GM19035 (cell line): ENCODE measurements at regions not wholly inside any gene's neighbourhood (a gene's known extent, or its start where the extent isn't known, plus 50 kb on each side); places are given as distances from the start of the nearest gene placed in this dataset.
A peak's percentile ranks its signal among the peaks of the same experiment; 100 is the strongest.

Experiments used
- ATAC-seq: cut with Tn5 transposase; IDR thresholded peaks from one replicate; pipeline ENCODE4 v1.9.1; 2021; ENCODE audit not compliant: unreplicated experiment

DNA sequence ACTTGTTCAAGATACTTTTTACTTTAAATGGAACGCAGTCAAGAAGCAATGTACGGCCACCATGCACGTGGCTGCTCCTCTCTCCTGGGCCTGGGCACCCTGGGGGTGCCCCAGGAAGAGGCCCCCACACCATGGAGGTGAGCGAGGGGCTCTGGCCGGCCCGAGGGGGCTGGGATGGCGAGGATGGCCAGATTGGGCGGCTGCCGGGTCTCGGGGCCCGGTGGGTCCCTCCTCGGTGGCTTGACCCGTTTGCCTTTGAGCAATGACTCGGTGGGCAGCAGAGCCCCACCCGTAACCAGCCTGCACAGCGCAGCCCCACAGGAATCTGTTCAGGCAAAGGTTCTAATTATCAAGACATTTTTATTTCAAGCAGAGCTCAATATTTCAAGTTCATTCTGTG lies 167.4 kb downstream of the BRD1 start:
- ATAC-seq, result no peak

- no peak for ATAC-seq
These were observed 167.8 kb downstream of the BRD1 start for GRCh38 chr22:49659924-49660315.

GRCh38 chr22:49659281-49659923 lies 168.3 kb downstream of the BRD1 start:
- no peak for ATAC-seq

DNA sequence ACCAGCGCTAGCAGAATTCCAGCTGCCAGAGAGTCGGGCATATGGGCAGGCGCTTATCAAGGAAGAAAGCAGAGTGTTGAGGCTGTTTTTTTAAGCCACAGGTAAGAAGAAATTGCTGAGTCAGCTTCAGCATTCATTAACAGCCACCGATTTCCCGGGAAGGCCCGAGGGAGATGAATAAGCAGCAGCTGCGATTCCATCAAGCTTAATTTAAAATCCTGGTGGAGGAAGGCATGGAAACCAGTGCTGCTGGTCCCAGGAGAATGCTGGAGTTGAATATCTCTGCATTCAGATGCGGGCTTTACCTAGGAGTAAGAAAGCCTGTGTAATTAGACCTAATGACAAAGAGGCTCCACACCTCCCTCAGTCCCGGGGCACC lies 168.8 kb downstream of the BRD1 start:
- no peak for ATAC-seq

GRCh38 chr22:49657974-49658590 lies 169.6 kb downstream of the BRD1 start:
- ATAC-seq, result no peak

DNA sequence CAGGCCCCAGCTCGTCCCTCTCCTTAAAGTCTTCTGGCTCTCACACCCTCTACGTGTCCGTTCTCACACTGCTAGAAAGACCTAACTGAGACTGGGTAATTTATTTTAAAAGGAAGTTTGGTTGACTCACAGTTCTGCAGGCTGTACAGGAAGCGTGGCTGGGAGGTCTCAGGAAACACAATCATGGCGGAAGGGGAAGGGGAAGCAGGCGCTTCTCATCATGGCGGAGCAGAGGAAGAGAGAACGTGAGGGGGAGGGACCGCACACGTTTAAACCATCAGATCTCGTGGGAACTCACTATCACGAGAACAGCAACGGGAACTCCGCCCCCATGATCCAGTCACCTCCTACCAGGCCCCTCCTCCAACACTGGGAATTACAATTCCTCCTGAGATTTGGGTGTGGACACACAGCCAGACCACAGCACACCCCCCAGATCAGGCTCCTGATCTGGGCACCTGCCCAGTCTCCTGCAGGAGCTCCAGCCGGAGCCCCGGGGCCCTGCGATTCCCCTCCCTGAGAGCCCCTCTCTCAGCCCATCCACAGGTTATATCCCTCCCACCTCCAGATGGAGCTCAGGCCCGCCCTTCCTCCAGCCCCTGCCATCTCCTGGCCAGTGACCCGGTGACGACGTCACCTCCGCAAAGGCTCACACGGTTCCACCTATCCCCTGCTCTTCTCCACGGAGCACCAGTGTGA lies 170.2 kb downstream of the BRD1 start:
- ATAC-seq, result peak; percentile 67

GRCh38 chr22:49656883-49657274 lies 170.8 kb downstream of the BRD1 start:
- ATAC-seq, result peak; percentile 26

DNA sequence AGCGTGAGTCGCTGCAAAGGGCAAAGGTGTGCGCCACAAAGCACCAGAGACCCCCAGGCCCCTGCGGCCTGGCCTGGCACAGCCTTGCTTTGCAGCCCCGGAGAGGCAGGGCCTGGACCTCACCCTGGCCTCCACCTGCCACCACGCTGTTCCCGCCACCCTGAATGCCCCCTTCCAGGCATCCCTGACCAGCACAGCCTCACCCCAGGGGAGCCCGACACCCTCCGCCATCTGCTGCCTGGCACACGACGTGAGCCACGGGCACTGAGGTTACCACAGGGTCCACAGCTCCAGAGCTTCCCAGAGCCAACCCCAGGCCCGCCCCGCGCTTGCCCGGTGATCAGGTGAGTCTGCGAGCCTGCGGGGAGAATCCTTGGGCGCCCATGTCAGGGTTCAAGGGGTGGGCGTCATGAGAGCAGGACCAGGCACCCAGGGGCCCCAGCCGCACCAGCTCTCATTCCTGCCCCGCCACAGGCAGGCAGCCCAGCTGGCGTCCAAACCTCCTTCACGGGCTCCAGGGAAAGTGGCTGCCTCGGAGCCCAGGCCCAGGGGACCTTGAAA lies 171.3 kb downstream of the BRD1 start:
- ATAC-seq, result no peak

DNA sequence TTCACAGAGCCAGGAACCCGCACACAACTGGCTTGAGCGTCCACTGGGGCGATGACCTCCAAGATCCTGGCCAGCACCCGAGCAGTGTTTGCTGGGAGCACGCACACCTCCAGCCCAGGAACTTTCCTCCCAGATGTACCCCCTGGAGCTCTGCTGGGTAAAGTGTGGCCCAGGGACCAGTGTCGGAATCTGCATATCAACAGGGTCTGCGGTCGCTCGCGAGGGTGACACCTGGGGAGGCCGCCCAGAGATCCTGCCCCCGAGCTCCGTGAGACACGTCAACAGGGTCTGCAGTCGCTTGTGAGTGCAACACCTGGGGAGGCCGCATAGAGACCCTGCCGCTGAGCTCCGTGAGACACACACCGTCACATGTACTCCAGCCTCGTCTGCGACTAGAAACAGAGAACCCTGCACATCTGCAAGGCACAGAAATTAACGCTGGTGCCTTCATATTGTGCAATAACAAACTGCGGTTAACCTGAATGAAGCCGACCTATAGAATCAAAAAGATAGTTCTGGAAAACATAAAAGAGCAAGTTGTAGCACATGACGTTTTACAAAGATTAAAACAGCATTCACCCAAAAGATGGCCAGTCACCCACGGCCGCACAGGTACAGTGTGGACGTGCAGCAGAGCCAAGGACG lies 172.4 kb downstream of the BRD1 start:
- no peak for ATAC-seq

DNA sequence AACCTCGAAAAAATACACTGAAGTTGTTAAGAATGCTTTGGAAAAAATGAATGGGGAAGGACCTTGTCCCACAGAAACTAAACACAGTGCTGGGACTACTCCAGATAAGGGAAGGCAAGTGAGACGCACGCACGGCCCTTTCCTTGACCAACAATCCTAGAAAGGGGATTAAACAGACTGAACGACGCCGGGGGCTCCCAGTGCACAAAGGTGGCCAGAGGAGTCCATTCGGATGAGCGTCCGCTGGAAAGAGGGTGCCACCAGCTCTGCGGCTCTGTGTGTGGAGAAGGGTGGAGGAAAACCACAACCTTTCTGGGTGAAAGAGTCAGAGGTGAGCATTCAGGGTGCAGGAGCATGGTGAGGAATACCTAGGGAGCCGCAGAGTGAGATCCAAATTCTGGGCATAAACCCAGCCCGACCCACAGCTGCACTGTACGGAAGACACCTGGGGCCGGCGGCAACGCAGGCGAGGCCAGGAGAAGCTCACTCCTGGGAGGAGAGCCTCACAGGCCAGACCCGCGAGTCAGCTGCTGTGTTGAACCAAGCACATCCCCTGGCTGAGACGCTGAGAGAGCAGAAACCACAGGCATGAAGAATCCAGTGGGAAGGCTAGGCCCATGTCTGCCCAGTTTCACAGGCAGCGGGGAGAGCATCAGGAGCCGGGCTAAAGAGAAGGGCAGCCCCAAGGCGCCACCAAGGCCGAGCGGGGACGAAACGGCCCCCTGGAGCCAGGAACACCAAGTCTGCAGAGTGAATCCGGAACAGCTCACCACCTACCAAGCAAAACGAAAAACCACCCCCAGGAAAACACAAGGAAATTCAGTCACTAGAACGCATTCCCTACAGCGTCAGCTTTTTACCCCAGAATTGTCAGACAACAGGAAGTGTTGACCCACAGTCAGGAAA lies 177.1 kb downstream of the BRD1 start:
- no peak for ATAC-seq

GRCh38 chr22:49649166-49650068 lies 178.3 kb downstream of the BRD1 start:
- no peak for ATAC-seq

GRCh38 chr22:49648053-49648452 lies 179.6 kb downstream of the BRD1 start:
- ATAC-seq, result no peak

GRCh38 chr22:49647627-49648026 lies 180.0 kb downstream of the BRD1 start:
- no peak for ATAC-seq

GRCh38 chr22:49646876-49647275 lies 180.8 kb downstream of the BRD1 start:
- no peak for ATAC-seq

DNA sequence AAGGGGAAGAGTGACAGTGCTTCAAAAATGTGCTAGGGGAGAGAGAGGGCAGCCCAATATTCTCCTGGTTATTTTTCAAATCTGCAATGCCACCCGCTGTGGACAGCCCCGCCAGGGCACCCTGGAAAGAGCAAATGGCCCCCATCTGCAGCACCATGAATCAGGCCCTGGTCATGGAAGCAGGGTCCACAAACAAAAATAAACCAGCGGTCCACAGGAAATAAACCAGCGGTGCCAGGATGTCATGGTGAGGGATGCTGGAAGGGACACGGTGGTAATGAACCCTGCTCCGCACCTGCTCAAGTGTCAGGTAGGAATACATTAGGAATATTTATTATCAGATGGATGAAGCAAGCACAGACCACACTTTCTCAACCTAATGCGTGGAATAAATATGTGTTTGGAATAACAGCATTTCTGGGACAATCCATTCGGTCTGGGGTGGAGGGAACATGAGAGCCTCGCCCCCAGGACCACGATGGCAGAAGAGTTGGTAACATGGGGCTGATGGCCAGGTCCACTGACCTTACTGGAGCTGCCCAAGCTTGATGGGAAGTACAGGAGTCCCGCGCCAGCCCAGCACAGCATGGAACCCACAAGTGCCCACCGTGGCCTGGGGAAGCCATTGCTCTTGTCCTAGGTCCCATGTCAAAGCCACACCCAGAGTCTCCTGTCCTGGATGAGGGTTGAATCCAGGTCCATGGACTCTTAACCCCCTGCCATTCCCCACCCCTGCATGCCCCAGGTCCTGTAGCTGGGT lies 181.7 kb downstream of the BRD1 start:
- no peak for ATAC-seq

- no peak for ATAC-seq
These were observed 182.4 kb downstream of the BRD1 start for GRCh38 chr22:49645257-49645656.

- no peak for ATAC-seq
These were observed 183.7 kb downstream of the BRD1 start for GRCh38 chr22:49643998-49644397.

- ATAC-seq, result no peak
These were observed 184.2 kb downstream of the BRD1 start for GRCh38 chr22:49643466-49643865.

DNA sequence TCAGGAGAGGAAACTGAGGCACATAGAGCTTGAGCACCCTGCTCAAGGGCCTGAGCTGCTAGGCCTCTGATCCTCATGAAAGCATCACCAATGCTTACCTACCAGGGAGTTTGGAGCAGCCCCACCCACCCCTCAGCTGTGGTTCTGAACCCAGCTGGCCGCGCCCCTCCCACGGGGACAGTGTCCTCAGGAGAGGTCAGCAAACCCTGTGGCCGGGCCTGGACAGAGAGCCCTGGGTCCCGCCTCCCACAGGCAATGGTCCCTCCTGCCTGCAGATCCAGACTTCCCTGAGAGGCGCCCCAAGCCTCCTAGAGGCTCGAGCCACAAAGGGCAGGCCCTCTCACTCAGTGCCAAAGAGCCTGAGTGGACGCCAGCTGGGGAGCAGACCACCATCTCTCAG lies 184.9 kb downstream of the BRD1 start:
- no peak for ATAC-seq
